Daoy (cell line): ENCODE measurements at regions not wholly inside any gene's neighbourhood (a gene's known extent, or its start where the extent isn't known, plus 50 kb on each side); places are given as distances from the start of the nearest gene placed in this dataset.

Experiments used
- DNase-seq: peaks from one replicate; pipeline ENCODE4 v3.0.0-alpha.2; 2015; ENCODE audit warnings: low read depth

DNA sequence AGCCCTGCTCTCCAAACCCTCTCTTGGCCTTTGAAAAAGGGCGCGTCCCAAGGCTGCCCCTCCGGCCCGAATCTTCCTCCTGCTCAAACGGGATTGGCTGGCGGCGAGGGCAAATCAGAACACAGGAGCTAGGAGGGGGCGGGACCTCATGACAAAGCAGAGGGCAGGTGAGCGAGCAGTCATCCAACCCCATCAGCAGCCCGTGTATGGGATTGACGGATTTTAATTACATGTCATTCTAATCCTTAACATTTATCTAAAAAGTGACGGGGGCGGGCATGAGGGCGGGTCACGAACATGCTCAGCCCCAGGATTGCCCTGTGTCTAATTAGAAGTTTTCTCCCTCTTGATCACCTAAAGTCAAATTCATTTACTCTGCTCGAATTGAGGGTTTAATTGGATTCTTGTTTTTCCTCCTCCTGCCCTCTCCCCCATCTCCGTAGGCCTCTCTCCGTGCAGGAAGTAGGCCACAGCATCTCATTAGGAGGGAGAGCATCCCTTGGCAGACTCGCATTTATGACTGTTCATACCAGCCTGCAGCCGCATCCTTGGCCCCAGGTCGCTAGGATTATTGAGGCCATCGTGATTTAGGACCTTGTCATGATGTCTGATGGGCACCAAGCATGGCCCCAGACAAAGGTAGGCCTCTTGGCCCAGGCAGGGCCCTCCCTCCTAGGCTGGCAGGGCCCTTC, 147.1 kb downstream of the CHST1 start:
- no peak for DNase-seq

DNA sequence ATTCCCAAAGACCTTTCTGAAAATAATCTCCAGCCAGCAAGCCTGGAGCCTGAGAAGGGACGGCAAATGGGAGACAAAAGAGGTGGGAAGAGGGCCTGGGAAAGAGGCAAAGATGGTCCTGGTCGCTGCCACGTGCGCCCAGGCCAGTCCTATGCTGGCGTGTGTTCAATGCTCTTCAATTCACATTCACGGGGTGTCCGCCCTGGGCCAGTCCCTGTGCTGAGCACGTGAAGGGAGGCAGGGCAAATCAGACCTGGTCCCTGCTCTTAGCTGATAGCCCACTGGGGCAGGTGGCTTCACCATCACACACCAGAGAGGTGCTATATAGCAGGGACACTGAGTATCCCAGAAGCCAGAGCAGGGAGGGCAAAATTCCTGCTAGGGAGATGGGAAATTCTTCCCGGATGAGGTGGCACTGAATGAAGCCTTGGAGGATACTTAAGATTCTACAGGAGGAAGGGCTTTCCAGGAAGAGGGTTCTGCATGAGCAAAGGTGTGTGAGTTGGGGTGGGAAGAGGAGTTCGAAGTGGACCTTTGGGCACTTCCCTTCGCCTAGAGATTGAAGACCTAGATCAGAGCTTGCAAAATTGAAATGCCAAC, 148.2 kb downstream of the CHST1 start:
- no peak for DNase-seq

DNA sequence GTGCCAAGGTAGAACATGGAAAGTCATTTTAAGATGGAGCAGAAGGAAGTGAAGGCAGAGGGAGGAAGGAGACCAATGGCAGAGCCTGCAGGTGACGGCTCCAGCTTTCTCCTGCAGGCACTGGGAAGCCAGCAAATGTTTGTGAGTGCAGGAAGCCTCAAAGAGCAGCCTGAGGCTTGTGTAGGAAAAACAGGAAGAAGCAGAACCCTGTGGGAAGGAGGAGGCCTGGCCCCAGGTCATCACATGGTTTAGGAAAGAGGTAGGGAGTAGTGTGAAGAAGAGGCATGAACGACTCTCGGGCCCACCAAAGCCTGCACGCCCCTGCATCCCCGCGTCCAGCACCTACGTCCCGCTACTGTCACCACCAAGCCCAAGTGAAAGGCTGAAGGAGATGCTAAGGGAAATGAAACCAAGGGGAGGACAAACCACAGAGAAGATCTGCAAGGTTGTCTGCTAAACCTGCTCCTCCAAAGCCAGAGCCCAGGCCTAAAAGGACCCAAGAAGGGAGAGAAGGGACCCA, 151.5 kb downstream of the CHST1 start:
- DNase-seq: no peak

DNA sequence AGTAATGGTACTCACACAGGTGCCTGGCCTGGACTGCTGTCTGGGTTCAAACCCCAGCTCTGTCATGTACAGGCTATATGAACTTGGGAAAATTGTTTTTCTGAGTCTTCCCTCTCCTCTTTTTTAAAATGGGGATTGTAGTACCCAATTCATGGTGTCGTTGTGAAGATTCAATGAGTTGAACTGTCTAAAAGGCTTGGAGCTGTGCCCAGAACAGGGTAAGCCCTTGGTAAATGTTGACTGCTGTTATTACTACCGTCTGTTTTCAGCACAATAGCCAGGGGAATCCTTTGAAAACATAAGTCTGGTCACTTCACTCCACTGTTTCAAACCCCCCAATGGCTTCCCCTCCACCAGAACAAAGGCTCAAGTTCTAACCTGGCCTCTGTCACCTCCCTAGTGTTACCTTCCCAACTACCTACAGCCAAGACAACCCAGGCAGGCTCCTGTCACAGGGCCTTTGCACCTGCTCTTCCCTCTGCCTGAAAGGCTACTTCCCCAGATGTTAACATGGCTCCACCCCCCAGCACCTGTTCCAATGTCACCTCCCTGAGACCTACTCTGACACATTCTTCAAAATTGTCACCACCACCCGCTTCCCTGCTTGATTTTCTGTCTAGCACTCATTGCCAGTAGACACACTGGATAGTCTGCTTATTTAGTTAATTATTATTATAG, 152.8 kb downstream of the CHST1 start:
- no peak for DNase-seq

DNA sequence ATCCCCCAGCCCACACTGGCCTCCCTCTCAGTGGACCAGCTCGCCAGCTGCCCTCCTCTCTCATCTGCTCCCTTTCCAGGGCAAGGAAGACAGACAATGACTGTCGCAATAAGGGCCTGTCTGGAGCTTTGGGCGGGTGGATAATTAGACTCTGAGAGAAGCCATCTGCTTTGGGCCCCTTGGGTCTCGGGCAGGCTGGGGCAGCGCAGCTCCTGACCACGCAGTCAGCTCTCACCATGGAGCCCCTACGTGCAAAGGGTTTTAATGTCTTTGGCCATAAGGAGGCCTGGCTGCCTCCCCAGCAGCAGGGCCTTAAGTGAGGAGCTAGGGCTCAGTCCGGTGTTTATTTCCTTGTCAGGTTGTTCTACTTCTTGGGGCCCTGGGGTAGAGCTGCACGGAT, 153.9 kb downstream of the CHST1 start:
- DNase-seq: no peak

DNA sequence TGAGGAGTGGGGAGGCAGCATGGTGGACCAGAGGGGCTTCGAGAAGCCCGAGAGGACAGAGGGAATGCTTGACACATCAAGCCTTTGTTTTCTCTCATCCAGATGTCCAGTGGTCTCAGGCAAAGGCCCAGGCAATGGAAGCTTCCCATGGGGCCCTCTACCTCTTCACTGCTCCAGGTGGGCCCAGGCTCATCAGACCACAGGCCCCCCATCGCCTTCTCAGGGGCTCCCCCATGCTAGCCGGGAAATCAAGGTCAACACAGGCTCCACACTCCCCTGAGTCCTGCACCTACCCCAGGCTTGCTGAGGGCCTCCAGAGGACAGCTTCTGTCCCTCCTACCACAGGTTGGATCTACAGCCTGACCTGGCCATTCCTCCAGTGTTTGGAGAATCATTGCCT, 157.5 kb downstream of the CHST1 start:
- no peak for DNase-seq

DNA sequence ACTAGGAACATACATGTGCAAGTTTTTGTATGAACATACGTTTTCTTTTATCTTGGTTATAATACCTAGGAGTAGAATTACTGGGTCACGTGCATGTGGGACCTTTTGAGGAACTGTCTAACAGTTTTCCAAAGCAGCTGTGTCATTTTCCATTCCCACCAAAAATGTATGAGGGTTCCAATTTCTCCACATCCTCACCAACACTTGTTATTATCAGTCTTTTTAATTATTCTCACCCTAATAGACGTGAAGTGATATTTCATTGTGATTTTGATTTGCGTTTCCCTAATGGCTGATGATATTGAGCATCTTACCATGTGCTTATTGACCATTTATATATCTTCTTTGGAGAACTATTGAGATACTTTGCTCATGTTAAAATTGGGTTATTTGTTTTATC, 162.1 kb downstream of the CHST1 start:
- DNase-seq: no peak

DNA sequence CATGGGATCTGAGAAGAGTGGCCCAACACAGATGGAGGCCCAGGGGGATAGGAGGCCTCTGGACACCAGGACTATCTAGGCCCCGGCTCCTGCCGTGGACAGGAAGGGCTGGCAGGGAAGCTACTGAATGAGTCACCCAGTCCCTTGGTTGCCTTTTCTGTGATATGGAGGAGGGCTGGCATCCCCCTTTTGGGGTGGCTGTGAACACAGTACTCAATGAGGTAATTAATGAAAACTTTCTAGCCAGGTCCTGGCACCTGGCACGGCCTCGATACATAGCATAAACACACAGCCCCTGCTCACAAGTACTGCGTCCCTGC, 163.2 kb downstream of the CHST1 start:
- DNase-seq: no peak

DNA sequence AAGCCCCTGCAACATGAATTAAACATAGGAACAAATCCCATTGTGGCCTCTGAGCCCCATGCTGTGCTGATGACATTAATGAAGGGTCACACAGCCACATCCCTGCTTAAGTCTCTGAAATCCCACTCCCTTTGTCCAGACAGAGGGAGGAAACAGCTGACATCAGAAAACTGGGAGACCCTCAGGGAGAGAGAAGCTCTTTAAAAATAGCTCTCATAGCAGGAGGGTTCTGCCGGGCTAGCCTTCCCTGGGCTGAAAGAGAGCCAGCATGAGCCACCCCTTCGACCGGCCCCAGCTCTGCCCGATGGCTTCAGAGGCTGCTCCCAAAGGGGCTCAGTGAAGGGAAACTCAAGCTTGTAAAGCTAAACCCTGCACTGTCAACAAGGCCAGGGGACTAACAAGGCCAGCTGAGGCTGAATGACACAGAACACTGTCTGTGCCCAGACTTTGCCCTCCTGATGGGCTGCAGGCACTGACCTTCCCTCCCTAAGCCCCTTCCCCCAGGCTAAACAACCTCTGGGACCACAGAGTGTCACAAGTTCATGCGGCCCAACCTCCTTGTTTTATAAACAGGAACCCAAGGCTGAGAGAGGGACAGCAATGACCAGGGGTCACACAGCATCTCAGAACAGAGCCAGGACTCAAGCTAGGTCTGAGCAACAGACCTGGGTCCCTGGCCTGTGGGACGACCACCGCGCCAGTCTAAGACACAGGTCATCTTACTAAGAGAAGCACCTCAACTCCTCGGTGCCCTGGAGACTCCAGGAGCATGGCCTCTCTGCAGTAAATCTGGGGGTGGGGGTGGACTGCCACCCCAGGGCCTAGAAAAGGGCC, 163.8 kb downstream of the CHST1 start:
- DNase-seq: no peak

DNA sequence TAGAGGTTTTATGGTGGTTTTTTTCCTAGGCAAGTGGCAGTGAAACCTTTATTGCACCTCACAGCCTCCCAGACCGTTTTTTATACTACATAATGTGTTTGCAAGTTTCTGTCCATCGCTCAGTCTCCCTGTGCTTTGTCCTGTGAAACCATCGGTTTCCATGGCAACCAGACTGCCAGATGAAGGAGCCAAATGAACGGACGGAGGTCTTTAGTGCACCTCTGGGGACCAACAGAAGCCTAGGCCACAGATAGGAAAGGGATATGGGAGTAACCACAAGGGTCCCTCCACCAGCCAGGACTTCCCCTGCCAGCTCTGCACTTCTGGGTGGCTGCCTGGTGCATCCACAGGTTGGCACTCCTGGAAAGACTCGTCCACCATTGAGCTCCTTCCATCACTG, 165.0 kb downstream of the CHST1 start:
- DNase-seq: no peak

DNA sequence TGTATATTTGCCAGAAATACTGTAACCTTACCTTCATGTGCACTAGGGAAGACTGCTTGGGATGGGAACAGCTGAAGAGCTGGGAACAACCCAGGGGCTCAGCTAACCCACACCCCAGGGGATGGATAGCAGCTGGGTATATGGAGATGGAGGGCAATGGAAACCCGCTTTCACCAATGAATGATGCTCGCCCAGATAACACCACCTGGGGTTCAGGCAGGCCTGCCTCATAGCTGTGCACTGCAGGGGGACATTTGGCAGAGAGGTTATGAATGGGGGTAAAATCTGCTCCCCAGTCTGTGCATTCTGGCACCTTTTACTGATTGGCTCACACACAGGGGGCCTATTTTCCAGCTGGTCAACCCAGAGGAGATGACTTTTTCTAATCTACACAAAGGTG, 170.7 kb downstream of the CHST1 start:
- no peak for DNase-seq

DNA sequence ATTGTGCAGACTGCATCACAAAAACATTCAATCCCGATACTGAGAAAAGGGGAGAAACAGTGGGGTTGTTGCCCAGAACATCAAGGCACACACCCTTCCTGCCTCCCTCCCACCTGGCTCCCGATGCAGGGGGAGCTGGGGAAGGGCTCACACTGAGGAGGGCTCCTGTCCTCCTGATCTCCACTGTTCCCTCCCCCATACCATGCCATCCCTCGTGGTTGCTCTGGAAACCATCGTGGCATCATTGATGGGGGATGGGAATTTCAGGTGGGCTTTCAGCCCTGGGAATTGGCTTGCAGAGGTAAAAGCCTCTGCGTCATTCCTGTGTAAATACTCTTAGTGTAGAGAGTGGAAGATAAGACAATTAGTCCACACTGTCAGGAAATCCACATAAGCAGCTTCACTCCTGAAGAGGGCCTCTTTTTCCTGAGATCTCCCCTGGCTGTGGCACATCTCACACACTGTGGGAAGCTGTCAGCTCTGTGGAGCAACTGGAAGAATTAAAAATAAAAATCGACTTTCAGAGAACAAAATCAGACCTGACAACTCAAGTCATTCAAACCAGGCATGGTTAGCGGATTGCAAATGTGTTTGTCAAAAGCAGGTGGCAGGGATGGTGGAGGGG, 176.0 kb downstream of the CHST1 start:
- no peak for DNase-seq

DNA sequence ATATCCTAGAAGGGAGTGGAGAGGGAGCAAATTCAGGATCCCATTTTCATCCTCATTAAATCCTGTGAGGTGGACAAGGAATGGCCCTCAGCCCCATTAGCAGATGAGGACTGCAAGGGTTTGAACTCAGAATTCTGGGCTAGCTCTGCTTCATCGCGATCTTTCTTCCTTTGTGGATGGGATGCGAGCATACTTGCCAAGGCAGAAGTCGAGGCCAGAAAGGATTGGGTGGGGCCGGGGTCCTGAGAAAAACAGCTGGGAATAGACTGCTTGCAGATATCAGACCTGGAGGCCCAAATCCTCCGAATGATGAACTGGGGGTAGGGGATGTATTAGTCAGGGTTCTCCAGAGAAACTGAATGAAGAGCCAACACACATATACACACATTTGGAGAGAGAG, 179.0 kb downstream of the CHST1 start:
- DNase-seq: no peak

DNA sequence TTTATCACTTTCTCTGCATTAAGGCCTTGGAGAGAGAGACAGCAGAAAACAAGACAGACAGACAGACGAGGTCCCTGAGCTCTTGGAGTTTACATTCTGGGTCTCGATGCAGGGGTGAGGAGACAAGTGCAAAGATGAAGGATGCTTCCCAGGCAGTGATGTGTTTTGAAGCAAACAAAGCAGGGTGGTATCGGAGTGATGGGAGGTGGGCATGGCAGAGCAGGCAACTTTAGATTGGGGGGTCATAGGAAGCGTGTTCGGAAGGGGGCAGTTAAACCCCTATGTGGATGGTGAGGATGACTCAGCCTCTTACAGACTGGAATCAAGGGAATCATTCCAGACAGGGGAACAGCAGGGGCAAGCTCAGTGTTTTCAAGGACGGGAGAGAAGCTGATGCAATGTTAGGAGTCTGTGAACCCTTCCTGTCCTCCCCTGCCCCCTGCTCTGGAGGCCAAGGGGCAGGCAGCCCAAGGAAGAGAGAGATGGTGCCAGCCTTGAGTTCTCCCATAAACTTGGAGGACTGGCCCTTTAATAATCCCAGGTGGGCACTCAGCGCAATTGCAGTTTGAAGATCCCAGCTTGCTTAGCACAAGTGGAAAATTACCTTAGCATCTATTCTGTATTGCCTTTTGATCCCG, 180.2 kb downstream of the CHST1 start:
- no peak for DNase-seq

DNA sequence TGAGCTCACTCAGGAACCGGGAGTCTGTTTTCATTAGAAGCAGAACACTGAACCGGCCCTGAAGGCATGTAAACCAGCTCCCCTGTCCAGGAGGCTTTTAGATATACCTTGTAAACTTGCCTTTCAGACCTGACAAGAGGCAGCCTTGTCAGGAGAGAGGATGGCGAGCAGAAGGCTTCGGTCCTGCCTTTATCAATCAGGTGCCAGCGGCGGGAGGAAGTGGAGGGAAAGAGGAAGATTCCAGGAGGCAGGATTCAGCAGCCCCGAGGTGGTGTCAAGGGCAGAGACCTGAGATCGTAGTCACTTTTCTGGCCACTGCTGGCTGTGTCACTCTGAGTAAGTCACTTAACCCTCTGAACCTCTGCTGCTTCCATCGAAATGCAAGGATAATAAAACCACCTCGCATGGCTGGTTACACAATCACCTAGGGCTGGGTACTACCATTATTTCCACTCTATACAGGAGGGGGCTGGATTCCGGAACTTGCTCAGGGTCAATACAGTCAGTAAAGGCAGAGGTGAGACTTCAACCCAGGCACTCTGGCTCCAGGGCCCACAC, 181.0 kb downstream of the CHST1 start:
- DNase-seq: no peak

DNA sequence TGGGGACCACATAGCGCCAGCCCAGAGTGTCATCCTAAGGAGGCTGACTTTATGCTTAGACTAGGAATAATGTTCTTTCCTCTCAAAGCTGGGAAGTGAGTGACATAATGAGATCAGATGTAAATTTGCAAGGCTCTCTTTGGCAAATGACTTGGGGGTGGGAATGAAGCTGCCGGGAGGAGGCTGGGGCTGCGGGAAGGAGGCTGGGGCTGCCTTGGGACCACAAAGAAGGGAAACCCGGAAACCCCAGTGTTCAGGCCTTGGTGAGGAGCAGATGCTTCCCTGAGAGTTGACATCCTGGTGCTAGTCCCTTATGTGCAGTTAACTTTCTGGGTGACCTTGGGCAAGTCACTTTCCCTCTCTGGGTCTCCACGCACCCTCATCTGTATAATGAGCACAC, 182.0 kb downstream of the CHST1 start:
- no peak for DNase-seq

DNA sequence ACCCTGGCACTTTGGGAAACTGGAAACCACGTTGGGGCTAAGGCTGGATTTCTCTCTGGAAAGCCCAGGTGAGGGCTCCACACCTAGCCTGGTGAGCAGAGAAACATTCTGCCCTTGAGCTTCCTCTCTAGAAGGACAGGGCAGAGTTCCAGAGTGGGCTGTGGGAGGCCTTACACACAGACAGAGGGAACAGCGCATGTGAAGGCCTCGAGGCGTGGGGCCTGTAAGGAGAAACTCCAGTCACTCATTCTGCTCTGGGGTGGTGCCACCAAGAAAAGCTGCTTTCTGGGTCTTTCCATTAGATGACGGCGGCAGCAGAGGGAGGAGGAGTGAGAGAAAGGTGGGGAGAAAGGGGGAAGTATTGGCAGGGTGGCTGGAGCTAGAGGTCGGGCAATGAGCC, 183.1 kb downstream of the CHST1 start:
- DNase-seq: no peak

DNA sequence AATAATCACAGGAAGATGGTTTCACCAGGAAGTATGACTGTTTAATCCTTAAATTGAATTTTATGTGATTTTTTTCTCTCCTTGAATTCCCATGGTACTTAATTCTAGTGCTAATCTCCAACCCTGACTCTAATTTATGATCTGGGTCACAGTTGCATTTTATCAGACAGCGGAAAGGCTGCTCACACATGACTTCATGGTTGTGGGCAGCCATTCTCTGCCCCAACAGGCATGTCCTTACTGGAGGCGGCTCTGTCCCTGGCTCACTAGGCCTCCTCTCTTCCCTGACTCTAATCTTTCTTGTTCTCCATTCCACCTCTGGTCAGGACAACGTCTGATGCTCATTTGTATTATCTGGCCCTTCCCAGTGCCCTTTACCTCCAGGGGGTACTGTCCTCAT, 184.4 kb downstream of the CHST1 start:
- DNase-seq: no peak

DNA sequence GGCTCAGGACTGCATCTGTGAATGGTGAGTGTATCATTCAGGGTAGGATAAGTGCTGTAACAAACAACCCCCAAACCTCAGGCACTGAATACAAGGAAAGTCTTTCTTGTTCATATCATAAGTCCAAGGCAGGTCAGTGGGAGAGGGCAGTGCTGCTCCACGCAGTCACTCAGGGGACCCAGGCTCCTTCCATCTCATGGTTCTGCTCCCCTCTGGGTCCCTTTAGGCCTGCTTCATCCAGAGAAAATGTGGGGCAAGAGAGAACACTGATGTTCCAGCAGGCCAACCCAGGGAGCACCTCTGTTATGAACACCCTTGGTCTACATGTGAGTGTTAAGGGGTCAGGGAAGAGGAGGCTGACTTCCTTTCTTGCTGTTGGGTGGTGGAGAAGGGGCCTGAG, 187.8 kb downstream of the CHST1 start:
- no peak for DNase-seq

DNA sequence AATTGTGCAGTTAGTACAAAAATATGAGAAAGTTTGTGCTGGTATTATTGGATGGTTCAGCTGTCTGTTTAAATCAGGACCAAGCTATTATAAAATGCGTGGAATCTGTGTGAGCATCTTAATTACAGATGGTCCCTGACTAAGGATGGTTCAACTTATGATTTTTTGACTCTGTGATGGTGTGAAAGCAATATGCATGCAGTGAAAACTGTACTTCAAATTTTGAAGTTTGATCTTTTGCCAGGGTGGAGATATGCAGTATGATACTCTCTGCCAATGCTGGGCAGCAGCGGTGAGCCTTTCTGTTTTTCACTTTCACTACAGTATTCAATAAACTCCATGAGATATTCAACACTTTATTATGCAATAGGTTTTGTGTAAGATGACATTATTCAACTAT, 189.3 kb downstream of the CHST1 start:
- DNase-seq: no peak

DNA sequence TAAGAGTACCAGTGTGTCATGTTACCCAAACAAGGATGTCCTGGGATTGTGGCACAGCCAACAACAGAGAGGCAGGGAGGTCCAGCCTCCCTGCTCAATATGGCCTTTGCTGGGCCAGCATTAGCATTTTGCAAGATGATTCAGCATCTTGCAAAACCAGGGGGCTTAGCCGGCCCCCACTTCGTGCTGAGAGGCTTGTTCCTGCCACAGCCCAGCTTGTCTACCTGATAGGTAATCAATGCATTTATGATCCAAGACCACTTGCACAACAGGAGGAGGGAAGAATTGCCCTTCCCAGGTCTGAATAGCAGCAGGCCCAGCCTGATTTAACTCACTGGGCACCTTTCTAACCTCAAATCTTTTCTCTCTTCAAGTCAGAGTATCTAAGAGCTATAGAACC, 189.0 kb upstream of the SYT13 start:
- no peak for DNase-seq
